NOMO-1 treated with dmso at 0.1 percent for 144 hours (cell line): ENCODE measurements at regions not wholly inside any gene's neighbourhood (a gene's known extent, or its start where the extent isn't known, plus 50 kb on each side); places are given as distances from the start of the nearest gene placed in this dataset.
"Not testable (repeated sequence)": the region's sequence is repeated elsewhere in the genome, so short reads cannot be mapped to it uniquely, and the experiment has no call there.

ENCODE experiments used
- DNase-seq: peaks from one replicate; lab custom pipeline; 2025; ENCODE audit not compliant: unreplicated experiment; lab: John Stamatoyannopoulos, UW

GRCh38 chr5:17755406-17755805 is 121.1 kb downstream of the TAF11L14 start:
- DNase-seq, result not testable (repeated sequence)

GRCh38 chr5:17761326-17761725 is 127.1 kb downstream of the TAF11L14 start:
- DNase-seq, result no peak

- DNase-seq, result no peak
Measured at GRCh38 chr5:17763301-17763700, 129.0 kb downstream of the TAF11L14 start.

- peak; percentile 80 for DNase-seq
Measured at GRCh38 chr5:17766031-17766430, 131.8 kb downstream of the TAF11L14 start.

GRCh38 chr5:17769277-17769676 is 135.0 kb downstream of the TAF11L14 start:
- no peak for DNase-seq

GRCh38 chr5:17772232-17772631 is 138.0 kb downstream of the TAF11L14 start:
- DNase-seq, result no peak

GRCh38 chr5:17785774-17786173 is 151.5 kb downstream of the TAF11L14 start:
- no peak for DNase-seq

GRCh38 chr5:17788351-17788750 is 154.1 kb downstream of the TAF11L14 start:
- DNase-seq, result no peak

- DNase-seq, result no peak
Measured at GRCh38 chr5:17794201-17794600, 159.9 kb downstream of the TAF11L14 start.

- DNase-seq, result peak; percentile 90
Measured at GRCh38 chr5:17794815-17795214, 160.6 kb downstream of the TAF11L14 start.

- no peak for DNase-seq
Measured at GRCh38 chr5:17796142-17796541, 161.9 kb downstream of the TAF11L14 start.

GRCh38 chr5:17796757-17797396 is 162.6 kb downstream of the TAF11L14 start:
- no peak for DNase-seq

- DNase-seq, result no peak
Measured at GRCh38 chr5:17799521-17799920, 165.3 kb downstream of the TAF11L14 start.

GRCh38 chr5:17801595-17801994 is 167.3 kb downstream of the TAF11L14 start:
- no peak for DNase-seq

GRCh38 chr5:17802256-17802655 is 168.0 kb downstream of the TAF11L14 start:
- no peak for DNase-seq

- DNase-seq, result no peak
Measured at GRCh38 chr5:17803971-17804370, 169.7 kb downstream of the TAF11L14 start.

GRCh38 chr5:17805227-17805825 is 171.1 kb downstream of the TAF11L14 start:
- DNase-seq, result no peak

- DNase-seq, result no peak
Measured at GRCh38 chr5:17806818-17807468, 172.7 kb downstream of the TAF11L14 start.

GRCh38 chr5:17808566-17808965 is 174.3 kb downstream of the TAF11L14 start:
- no peak for DNase-seq

GRCh38 chr5:17810734-17811133 is 176.5 kb downstream of the TAF11L14 start:
- DNase-seq, result no peak

- DNase-seq, result no peak
Measured at GRCh38 chr5:17813214-17813613, 179.0 kb downstream of the TAF11L14 start.

- no peak for DNase-seq
Measured at GRCh38 chr5:17816505-17816904, 182.2 kb downstream of the TAF11L14 start.
